NCI-H748 (cell line): ENCODE measurements at regions not wholly inside any gene's neighbourhood (a gene's known extent, or its start where the extent isn't known, plus 50 kb on each side); places are given as distances from the start of the nearest gene placed in this dataset.
A peak's percentile ranks its signal among the peaks of the same experiment; 100 is the strongest.

Source experiments
- DNase-seq: peaks from one replicate; lab custom pipeline; 2025; ENCODE audit not compliant: unreplicated experiment; lab: John Stamatoyannopoulos, UW

DNA sequence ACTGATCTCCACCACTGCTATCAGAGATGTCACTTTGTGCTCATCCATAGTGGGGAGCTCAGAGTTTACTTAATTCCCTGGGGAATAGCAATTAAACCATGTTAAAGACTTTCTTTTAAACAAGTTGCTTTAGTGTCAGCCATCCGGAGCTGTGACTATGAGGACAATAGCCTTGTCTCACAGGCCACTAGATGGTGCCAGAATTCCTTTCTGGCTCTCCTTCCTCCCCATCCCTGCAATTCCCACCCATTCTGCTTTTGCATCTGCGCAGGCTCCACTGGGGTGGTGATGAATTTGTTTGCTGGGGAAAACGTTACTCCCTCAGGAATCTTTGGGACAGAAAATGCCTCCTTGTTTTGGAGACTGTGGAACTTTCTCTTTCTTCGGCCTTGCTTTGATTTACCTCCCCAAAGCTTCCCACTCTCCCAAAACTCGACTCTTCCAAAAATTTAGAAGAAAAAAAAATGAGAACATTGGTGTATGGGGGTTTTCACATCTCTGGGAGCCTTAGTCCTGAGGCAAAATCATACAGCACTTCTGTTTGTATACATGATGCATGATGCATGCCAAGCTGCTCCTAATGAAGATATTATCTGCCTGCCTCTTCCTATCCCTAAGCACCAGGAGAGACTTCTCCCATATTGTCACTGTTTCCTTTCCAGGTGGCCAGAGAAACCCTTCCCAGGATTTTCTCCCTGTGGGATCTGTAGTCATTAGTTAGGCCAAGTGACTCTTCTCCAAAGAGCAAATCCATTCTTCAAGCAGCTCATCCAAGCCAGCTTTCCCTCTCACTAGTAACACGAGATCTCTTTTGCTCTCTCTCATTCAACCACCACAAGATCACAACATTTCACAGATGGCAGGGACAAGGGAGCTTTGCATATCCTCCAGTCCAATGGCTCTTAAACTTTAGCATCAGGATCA is 466.1 kb downstream of the TLR4 start:
- DNase-seq = peak; percentile 90

DNA sequence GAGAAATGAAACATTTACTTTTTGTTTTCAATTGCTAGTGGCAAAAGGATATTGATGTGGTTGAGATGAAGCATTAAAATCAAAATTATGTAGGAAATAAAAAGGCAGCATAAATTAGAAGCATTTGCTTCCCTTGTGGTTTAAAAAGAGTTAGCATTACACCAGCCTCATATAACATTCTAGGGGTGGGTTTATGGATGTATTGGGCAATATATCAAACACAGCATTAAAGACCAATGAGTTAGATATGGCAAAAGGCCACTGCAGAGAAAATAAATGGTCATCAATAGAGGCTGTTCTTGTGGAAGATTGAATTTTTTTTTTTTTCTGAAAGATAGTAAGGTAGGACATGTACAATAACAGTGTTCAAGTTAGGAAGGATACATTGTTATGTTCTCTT is 473.0 kb downstream of the TLR4 start:
- DNase-seq = no peak

DNA sequence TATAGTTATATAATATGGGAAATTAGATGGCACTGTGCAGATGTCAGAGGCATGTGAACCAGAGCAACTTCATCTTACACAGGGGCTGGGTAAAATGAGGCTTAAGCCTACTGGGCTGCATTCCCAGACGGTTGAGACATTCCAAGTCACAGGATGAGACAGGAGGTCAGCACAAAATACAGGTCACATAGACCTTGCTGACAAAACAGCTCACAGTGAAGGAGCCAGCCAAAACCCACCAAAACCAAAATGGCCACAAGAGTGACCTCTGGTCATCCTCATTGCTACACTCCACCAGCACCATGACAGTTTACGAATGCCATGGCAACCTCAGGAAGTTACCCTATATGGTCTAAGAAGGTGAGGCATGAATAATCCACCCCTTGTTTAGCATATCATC is 479.4 kb downstream of the TLR4 start:
- DNase-seq = no peak

DNA sequence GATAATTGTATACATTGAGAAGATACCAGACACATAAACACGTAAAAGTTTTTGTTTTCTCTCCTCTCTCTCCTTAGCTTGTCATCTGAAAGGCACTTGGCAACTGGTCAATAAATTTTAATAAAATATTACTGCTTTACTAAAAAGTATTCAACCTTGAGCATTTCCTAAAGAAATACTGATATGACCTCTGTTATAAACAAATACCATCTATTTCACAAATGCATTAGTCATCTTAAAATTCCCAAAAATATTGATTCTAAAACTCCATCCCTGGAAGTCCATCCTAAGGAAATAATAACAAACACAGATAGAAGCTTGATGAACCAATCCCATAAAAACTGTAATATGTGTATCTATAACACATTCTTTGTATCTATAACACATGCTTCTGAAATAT is 483.2 kb downstream of the TLR4 start:
- no peak for DNase-seq

DNA sequence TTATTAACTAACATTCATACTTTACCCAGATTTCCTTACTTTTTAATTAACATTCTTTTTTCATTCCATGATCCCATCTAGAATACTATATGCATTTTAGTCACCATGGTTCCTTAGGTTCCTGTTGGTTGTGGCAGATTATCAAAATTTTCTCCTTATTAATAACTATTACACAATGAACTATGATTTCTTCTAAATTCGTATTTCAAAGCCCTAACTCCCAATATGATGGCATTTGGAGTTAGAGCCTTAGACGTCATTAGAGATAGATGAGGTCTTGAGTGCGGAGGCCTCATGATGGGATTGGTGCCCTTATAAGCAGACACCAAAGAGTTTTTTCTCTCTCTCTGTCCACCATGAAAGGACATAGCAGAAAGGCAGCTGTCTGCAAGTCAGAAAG is 485.4 kb downstream of the TLR4 start:
- no peak for DNase-seq

DNA sequence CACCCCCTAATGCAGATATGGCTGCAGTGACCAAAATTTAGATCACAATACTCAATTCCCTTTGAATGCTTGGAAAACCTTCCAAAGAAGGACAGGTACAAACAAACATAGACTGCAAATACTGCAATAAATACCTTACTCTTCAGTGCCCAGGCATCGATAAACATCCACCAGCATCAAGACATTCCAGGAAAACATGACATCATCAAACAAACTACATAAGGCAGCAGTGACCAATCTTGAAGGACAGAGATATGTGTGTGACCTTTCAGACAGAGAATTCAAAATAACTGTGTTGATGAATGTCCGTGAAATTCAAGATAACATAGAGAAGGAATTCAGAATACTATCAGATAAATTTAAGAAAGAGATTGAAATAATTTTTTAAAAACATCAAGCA is 488.6 kb downstream of the TLR4 start:
- no peak for DNase-seq

DNA sequence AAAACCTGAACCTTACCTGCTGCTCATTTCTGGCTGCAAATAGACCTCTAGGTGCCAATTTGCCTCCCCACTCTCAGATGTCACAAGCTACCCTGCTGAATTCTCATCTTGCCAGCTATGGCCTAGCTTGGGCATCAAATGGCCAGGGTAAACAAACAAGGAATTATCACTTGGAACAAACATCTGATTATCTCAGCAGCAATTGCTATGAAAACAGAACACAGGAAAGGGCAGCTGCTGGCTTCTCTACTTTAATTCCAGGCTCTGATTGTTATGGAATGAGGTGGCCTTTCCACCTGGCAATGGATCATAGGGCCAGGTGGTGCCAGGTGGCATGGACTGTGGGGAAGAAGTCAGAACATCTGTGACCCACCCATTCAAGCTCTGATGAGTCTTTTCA is 505.1 kb downstream of the TLR4 start:
- peak; percentile 91 for DNase-seq

DNA sequence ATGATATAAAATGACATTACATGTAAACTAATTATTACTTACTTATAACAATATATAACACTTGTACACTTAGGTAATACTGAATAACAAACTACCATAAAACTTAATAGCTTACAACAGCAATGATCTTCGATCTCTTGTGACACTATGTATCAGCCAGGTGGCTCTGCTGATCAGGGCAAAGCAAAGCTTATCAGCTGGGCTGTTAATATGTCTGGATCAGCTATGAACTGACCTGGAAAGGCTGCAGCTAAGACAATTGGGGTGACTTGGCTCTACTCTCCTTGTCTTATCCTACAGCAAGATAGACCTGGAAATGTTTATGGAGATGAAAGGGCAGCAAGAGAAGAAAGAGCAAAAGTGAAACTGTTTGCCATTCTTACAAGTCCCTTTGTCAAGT is 511.3 kb downstream of the TLR4 start:
- peak; percentile 33 for DNase-seq

DNA sequence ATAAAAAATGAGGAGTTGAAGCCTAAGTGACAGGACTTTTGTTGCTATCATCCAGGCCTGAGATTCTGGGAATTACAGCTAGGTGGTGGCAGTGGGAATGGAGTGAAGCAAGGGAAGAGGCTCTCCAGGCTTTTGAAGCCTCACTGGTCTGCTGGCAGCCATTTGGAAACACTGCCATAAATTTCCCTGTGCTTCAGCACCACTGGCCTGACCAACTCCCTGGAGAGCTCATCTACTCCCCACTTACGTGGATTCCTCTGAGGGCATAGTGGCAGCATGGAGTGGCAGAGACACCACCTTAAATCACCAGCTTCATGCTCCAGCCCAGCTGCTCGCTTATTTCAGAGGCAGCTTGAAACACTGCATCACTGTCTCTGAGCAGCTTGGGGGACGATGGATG is 518.2 kb downstream of the TLR4 start:
- DNase-seq = peak; percentile 48

DNA sequence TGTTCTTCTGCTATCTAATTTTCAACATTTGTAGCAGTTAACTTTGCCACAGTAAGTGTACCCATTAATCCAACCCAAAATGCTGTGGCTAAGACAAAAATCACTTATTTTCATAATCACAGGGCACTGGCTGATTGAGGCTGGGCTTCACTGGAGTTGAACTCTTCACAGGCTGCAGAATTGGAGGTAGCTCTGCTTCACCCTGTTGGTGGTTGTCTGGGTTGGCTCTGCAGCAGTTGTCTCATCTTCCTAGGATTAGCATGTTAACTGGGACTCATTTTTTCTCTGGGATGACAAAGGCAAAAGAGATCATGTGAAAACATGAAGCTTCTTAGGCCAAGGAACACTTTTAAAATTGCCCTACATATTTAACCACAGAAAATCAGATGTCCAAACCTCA is 518.9 kb downstream of the TLR4 start:
- DNase-seq = no peak

DNA sequence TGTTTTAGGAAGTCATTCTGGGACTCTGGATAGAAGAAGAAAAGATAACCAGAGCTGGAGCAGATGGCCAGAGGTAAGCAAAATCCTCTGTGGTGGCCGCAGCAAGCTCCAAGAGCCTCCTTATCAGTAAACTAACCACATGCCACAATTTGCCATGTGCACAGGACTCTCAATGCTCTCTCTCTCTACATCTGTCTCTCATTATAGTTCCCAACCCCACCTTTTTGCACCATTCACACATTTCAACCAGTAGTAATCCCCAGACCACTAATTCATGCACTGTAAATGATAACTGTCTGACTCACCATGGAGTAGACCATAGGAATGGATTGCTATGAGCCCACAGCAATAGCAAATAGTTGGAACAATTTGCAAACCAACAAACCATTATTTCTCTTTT is 526.1 kb downstream of the TLR4 start:
- DNase-seq = no peak

DNA sequence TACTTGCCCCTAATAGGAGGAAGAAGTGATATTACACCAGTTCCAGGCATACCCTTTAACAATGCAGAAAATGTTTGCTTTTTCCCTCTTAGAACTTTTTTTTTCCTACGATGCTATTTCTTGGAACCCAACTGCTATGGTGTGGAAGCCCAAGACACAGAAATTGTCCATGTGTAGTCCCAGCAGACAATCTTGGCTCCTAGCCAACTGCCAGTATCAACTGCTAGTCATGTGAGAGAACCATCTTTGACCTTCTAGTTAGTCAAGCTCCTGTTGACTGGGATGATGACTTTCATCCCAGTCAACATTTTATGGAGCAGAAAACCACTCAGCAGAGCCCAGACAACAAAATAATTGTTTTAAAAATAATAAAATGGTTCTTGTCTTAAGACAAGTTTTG is 532.4 kb downstream of the TLR4 start:
- no peak for DNase-seq

DNA sequence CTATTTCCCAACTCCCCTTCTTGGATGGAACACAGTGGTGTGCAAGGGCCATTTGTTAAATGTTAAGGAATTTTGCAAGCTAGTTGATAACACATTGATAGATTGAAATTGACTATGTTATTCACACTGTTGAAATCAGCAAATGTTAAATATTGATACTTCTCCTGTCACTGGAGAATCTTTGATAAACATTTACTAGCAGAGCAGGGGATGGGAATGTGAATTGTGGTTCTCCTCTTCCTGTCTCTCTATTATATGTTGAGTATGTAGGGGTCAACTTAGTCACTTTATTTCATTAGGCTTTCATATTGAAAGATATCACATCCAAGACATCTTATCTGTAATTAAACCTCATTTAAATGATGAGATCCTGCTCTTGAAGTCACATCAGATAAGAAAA is 533.9 kb downstream of the TLR4 start:
- no peak for DNase-seq

DNA sequence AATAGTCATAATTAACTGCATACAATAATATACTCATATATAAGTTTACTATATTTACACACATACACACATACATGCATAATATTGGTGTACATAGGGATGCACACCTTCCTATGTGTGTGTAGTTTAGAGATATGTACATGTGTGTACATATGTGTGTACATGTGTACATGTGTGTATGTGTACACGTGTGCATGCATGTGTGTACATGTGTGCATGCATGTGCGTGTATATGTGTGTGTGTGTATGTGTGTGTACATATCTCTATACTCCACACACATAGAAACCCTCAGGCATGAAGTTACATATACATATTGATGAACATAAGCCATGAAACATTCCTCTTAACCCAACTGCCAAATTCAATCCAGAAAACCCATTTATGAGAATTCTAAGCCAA is 547.8 kb downstream of the TLR4 start:
- no peak for DNase-seq

DNA sequence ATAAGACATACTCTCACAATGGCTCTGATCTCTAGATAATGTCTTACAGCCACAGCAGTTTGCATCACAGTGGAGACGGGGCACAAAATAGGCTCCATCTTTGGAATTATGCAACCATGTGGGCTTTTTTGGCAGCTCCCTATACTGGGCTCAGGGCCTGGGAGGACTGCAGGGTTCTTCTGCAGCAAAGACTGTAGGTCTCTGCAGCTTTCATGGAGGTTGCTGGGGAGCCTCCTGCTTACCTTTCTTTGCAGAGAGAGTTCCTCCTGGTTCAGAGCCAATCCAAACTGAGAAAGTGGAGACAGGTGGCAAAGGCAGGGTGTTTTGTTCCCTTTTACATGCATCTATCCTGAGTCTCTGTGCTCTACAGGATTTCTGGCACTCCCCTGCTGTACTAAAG is 558.0 kb downstream of the TLR4 start:
- DNase-seq = no peak

DNA sequence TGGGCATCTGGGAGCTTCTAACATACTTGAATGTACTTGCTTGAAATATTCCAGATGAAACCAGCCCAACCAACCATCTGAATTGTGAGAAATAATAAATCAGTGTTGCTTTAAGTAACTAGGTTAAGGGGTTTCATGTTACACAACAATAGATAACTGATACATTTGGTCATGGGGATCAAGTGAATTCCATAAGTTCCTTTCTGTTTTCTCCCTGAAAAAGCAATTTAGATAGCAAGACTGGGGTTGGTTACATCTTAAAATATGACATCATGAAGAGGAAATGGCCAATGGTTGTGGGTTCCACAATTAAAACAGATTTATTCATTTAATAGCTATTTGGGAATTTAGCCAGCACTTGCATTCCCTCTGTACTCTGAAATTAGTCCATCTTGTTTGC is 559.7 kb downstream of the TLR4 start:
- no peak for DNase-seq

DNA sequence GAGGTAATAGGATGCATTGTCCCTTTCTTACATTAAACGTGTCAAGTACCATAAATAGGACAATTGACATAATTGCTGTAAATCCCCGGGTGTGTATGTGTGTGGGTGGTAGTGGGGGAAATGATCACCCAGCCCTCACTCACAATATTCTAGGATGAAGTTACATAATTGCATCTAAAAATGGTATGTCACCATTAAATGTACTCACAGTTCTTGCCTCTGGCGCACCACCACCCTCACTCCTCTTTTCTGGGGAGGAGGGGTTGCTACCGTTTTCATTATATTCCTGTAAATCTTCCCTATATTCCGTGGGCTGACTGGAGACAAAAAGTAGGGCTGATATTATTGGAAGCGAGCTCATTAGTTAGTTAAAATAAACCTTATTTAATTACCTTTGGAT is 563.8 kb downstream of the TLR4 start:
- DNase-seq = peak; percentile 93

DNA sequence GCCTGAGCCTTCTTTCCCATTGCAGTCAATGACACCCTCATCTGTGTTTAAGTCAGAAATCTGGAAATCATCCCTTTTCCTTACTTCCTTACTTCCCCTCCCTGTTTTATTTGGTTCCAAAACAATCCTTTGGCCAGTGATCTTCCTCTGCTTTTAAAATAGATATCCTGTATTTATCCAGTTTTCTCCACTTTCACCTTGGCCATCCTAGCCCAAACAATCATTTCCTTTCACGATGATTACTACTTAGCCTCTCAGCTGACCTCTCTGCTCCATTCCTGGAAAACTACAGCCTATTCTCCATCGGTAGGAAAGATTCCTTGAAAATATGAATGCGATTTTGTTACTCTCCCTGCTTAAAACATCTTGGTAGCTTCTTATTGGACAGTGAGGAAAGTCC is 565.4 kb downstream of the TLR4 start:
- no peak for DNase-seq

DNA sequence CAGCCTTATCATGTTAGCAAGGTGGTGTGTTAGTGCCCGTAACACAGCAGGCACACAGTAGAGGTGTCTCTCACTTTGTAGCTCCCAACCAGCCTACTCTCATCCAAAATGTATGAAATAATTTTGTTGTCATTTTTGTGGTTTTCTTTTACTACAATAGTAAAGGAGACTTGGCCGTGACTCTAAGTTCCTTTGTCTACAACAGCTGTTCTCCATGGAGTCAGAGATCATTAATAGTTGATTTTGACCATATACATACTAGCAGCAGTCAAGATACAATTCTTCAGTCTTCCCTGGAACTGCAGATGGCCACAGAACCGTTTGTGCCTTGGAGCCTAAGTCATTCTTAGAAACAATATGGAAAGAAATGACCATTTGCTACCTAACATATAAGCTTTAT is 567.1 kb downstream of the TLR4 start:
- DNase-seq = no peak

DNA sequence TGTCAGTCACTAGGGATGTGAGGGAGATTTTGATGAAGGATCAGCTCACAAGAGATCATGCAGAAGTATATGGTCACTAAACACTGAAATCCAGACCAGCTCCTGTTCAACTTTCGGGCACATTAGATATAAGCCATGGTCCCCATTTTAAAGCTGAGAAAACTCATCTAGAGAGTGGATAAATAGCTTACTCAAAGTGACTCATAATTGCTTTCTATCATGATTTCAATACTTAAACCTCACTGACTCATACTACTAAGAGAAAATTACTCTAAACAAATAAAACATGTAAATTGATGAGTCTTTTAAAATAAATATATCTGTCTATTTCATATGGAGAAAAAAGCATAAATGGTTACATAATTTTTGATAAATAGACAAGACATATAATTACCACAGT is 567.7 kb downstream of the TLR4 start:
- no peak for DNase-seq

DNA sequence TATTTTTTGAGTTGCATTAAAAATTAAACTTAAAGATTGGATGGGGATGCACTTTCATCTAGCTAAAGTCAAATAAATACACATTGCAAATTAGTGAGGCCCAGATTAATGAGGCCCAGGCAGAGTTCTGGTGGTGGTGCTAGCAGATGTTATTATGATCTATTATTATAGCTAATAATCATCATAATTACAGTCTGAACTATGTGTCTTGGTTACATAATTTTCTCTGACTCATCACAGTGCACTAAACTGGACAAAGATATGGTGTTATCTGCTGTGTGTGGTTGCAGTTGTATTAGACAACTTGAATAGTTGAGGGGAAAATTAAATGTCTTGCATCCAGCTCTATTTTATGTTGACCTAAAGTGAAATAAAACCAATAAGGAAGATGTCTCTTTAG is 568.8 kb downstream of the TLR4 start:
- no peak for DNase-seq

DNA sequence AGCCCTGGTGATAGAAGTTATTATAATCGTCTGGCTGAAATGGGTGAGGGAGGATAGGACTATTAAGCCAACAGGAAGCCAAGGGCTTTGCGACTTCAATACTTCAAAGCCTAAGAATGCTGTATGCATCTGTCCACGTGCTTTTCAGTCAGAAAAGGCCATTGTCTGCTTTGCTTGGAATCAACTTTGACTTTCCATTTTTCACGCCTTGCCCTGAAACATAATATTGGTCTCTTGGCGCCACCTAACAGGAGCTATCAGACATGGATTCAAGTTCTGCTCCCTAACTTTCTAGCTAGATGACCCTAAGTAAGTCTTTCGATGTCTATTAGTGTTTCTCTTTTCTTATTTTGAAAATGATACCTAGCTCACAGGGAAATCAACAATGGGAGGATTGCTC is 572.6 kb downstream of the TLR4 start:
- DNase-seq = no peak

DNA sequence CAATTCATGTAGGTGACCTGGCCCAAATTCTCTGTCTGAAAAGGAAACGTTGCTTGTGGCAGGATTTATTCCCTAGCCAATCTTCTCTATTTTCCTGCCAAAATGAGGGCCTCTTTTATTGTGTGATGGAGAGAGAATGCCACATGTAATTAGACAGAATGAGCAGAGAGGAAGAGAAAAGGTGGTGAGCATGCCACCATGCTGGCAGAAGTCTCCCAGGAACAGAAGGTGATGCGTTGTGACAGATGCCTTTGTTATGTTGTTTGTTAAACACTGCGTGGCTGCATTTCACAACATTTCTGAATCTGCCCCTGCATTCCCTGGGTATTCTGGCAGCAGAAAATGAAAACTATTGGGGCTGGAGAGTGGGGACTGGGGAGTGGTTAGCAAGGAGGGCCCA is 577.6 kb downstream of the TLR4 start:
- DNase-seq = no peak
